ENCODE measurements at regions not wholly inside any gene's neighbourhood (a gene's known extent, or its start where the extent isn't known, plus 50 kb on each side); places are given as distances from the start of the nearest gene placed in this dataset.
"Not testable (repeated sequence)": the region's sequence is repeated elsewhere in the genome, so short reads cannot be mapped to it uniquely, and the experiment has no call there.

GRCh38 chr1:4178501-4179113, 278.5 kb upstream of the C1orf174 start:
- 83 to 92% methylated on average over 11 of the region's 11 CpGs for WGBS, 2 donors
- Histone ChIP-seq H3K27ac (no peak overlapping the region), H3K27me3 (no peaks in the 10 kb centered on the region), H3K36me3 (ENCODE audit: low read depth, missing control alignments) (no peaks in the 10 kb centered on the region), H3K9me3 (no peaks in the 10 kb centered on the region), H3K4me1 (no peaks in the 10 kb centered on the region), H3K4me3 (no peak overlapping the region)
- no peak for TF ChIP-seq POLR2A (IDR thresholded peaks at IDR 0.05)
- TF ChIP-seq, protein P1, sequence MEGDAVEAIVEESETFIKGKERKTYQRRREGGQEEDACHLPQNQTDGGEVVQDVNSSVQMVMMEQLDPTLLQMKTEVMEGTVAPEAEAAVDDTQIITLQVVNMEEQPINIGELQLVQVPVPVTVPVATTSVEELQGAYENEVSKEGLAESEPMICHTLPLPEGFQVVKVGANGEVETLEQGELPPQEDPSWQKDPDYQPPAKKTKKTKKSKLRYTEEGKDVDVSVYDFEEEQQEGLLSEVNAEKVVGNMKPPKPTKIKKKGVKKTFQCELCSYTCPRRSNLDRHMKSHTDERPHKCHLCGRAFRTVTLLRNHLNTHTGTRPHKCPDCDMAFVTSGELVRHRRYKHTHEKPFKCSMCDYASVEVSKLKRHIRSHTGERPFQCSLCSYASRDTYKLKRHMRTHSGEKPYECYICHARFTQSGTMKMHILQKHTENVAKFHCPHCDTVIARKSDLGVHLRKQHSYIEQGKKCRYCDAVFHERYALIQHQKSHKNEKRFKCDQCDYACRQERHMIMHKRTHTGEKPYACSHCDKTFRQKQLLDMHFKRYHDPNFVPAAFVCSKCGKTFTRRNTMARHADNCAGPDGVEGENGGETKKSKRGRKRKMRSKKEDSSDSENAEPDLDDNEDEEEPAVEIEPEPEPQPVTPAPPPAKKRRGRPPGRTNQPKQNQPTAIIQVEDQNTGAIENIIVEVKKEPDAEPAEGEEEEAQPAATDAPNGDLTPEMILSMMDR (IDR thresholded peaks at IDR 0.05) = no peak
- no peak for DNase-seq
- intact Hi-C loops (cut with DNase I; ENCODE audit: low total_unique reads) = no loop called here

DNA sequence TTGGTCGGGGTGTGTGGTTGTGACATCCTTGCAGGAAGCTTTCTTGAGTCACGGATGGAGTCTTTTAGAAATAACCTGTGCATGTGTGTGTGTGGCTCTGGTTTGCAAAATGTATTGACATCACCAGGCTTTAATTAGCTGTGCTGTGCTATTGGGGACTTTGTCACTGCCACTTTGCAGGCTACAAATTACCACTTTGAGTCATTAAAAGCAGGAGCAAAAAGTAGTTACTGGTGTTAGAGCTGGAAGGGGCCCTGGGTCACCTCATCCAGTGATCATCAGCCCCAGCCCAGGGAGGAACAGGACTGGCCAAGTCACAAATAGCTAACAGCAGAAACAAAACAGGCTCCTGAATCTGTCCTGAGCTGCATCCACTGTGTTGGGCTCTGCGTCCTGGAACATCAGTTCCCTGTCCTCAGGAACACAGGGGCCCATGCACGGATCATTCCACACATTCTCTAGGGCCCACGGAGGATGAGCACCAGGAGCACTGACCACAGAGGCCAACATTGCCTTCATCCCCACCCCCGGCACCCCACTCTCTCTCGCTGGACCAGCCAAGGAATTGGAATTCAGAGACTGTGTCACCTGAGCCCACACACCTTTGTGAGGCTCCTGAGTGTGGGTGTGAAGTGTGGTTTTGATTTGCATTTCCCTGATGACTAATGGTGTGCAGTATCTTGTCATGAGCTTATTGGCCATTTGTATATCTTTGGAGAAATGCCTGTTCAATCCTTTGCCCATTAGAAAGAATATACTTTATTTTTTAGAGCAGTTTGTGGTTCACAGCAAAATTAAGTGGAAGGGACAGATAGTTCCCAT, 280.1 kb upstream of the C1orf174 start:
- no peaks in the 10 kb centered on the region for H3K36me3 ChIP-seq (ENCODE audit: low read depth, missing control alignments)
- TF ChIP-seq, protein P1 (IDR thresholded peaks at IDR 0.05) = no peak
- no peak for TF ChIP-seq POLR2A (IDR thresholded peaks at IDR 0.05)
- WGBS, 2 donors = 82 to 86% methylated on average over 7 of the region's 7 CpGs
- H3K27ac ChIP-seq = no peak overlapping the region
- no peak overlapping the region for H3K4me3 ChIP-seq
- no peak for DNase-seq
- H3K27me3 ChIP-seq = no peaks in the 10 kb centered on the region
- H3K4me1 ChIP-seq = no peaks in the 10 kb centered on the region
- H3K9me3 ChIP-seq = no peaks in the 10 kb centered on the region
- intact Hi-C loops (cut with DNase I; ENCODE audit: low total_unique reads) = no loop called here

GRCh38 chr1:4186486-4186885, 286.4 kb upstream of the C1orf174 start:
- DNase-seq; H3K36me3 ChIP-seq (ENCODE audit: low read depth, missing control alignments); H3K9me3 ChIP-seq; H3K4me3 ChIP-seq; H3K27me3 ChIP-seq; H3K27ac ChIP-seq; H3K4me1 ChIP-seq; intact Hi-C loops (cut with DNase I; ENCODE audit: low total_unique reads): not testable (repeated sequence)
- WGBS, 2 donors = 75 to 84% methylated on average over 2 of the region's 2 CpGs

GRCh38 chr1:4203501-4203900, 303.4 kb upstream of the C1orf174 start:
- no peak for TF ChIP-seq POLR2A (IDR thresholded peaks at IDR 0.05)
- TF ChIP-seq, protein P1 (IDR thresholded peaks at IDR 0.05) = no peak
- intact Hi-C loops (cut with DNase I; ENCODE audit: low total_unique reads) = no loop called here
- no peaks in the 10 kb centered on the region for H3K36me3 ChIP-seq (ENCODE audit: low read depth, missing control alignments)
- H3K9me3 ChIP-seq = no peaks in the 10 kb centered on the region
- no peak for DNase-seq
- no peak overlapping the region for H3K4me3 ChIP-seq
- no peaks in the 10 kb centered on the region for H3K27me3 ChIP-seq
- H3K27ac ChIP-seq = no peak overlapping the region
- H3K4me1 ChIP-seq = no peaks in the 10 kb centered on the region

GRCh38 chr1:4207183-4207582, 307.1 kb upstream of the C1orf174 start:
- 84 to 87% methylated on average over 4 of the region's 4 CpGs for WGBS, 2 donors
- no peaks in the 10 kb centered on the region for H3K27me3 ChIP-seq

More at GRCh38 chr1:4207183-4207582, 307.1 kb upstream of the C1orf174 start:
- Histone ChIP-seq H3K36me3 (ENCODE audit: low read depth, missing control alignments) (no peaks in the 10 kb centered on the region), H3K9me3 (no peaks in the 10 kb centered on the region), H3K27ac (no peak overlapping the region), H3K4me3 (no peak overlapping the region), H3K4me1 (no peaks in the 10 kb centered on the region)
- no peak for DNase-seq
- intact Hi-C loops (cut with DNase I; ENCODE audit: low total_unique reads) = no loop called here
- TF ChIP-seq POLR2A (IDR thresholded peaks at IDR 0.05) = no peak
- TF ChIP-seq, protein P1 (IDR thresholded peaks at IDR 0.05) = no peak
